Suprapubic skin (tissue), 4 donors: ENCODE measurements at regions not wholly inside any gene's neighbourhood (a gene's known extent, or its start where the extent isn't known, plus 50 kb on each side); places are given as distances from the start of the nearest gene placed in this dataset.

Experiments
- CTCF ChIP-seq, 2 donors: fragments of 200-600 bp in 1 of 2; fragments of 450-650 bp in 1 of 2; sonication (generic) in 1 of 2; IDR thresholded peaks; one replicate each; pipeline ENCODE4 v1.5.1; 2016 to 2019; ENCODE audit warnings: antibody characterized with exemption in 2 of 2, mild to moderate bottlenecking in 1 of 2, moderate library complexity in 1 of 2
- POLR2A ChIP-seq, 2 donors: fragments of 450-650 bp; IDR thresholded peaks; one replicate each; pipeline ENCODE4 v1.6.1; 2017; ENCODE audit warnings: antibody characterized with exemption in 2 of 2, mild to moderate bottlenecking in 2 of 2, moderate library complexity in 2 of 2
- POLR2AphosphoS5 ChIP-seq, 3 donors: sonication (generic); formaldehyde crosslinking; IDR thresholded peaks; one replicate each; pipeline ENCODE4 v1.6.1; 2017; ENCODE audit warnings: antibody characterized with exemption in 3 of 3

GRCh38 chr2:106624787-106625380 lies 137.7 kb downstream of the CD8B2 start:
- no peak for TF ChIP-seq POLR2A (IDR thresholded peaks at IDR 0.05)
- no peak for TF ChIP-seq POLR2AphosphoS5 (IDR thresholded peaks at IDR 0.05)
- TF ChIP-seq CTCF (IDR thresholded peaks at IDR 0.05): no peak
